Pancreas (tissue), 10 donors: ENCODE measurements at regions not wholly inside any gene's neighbourhood (a gene's known extent, or its start where the extent isn't known, plus 50 kb on each side); places are given as distances from the start of the nearest gene placed in this dataset.

ENCODE experiments used
- ATAC-seq, 4 donors: fragments of 200-7000 bp; cut with Tn5 transposase; one replicate each; pipeline versions ENCODE4 v1.8.0 to v1.9.1; 2020; ENCODE audit warnings: mild to moderate bottlenecking in 4 of 4, moderate library complexity in 4 of 4
- DNase-seq, 6 donors: peaks; one replicate each; pipeline ENCODE4 v3.0.0-alpha.2; 2020
- FAIRE-seq: peaks from 2 replicates; lab custom pipeline; 2012; peaks lifted over from hg19 to GRCh38; lab: Jason Lieb, UNC
- H3K27ac ChIP-seq, 4 donors: fragments of 200-600 bp; sonication (generic); 1 replicate in 3 of 4; 2 replicates in 1 of 4; pipeline versions ENCODE4 v1.5.0 to v1.8.0; 2020
- H3K27me3 ChIP-seq, 4 donors: fragments of 200-600 bp; one replicate each; pipeline ENCODE4 v1.8.0; 2021
- H3K36me3 ChIP-seq, 3 donors: fragments of 200-600 bp; sonication (generic) in 1 of 3; one replicate each; pipeline versions ENCODE4 v1.5.0 to v1.8.0; 2020 to 2021
- H3K4me1 ChIP-seq, 3 donors: fragments of 200-600 bp; one replicate each; pipeline ENCODE4 v1.8.0; 2021
- H3K4me3 ChIP-seq, 4 donors: fragments of 200-600 bp; sonication (generic) in 2 of 4; one replicate each; pipeline versions ENCODE4 v1.5.0 to v1.8.0; 2020 to 2021
- H3K9me3 ChIP-seq, 4 donors: fragments of 200-600 bp; one replicate each; pipeline ENCODE4 v1.8.0; 2021
- CTCF ChIP-seq, 4 donors: fragments of 200-600 bp; sonication (generic) in 3 of 4; IDR thresholded peaks; one replicate each; pipeline versions ENCODE4 v1.5.0 to v1.8.0; 2021; ENCODE audit warnings: antibody characterized with exemption in 4 of 4
- WGBS, 2 donors: extraction: QIAGEN DNeasy Blood & Tissue Kit; methylation state at CpG; one replicate each; pipeline ENCODE4 v1.1.7; 2013; 5-methylcytosine and 5-hydroxymethylcytosine counted together
- intact Hi-C, 3 donors: fragments of 100-400 bp; cut with DNase I; formaldehyde crosslinking; loops; one replicate each; pipeline versions ENCODE4 v1.11.1 to v1.14.2; 2022
- donor health status: healthy with polysubstance abuse.
- donor health status: DM: no; HTN: no; CAD: no; lungs with moderate emphysema.
- donor health status: DM: no; HTN: no; CAD: no.
- donor health status: control.
- donor health status: control.
- donor health status: Bipolar disorder and iron deficiency.
- donor health status: DM: yes; HTN: yes; CAD: no.
- donor health status: DM: no; HTN: no; CAD: no.
- donor health status: DM: no; HTN: no; CAD: no.
- donor health status: DM: yes; HTN: yes; CAD: no.

GRCh38 chr15:68508485-68509189, 70.2 kb upstream of the CORO2B start:
- ATAC-seq: no peak
- no peaks in the 10 kb centered on the region for H3K36me3 ChIP-seq
- no peak overlapping the region for H3K4me3 ChIP-seq
- H3K9me3 ChIP-seq: no peaks in the 10 kb centered on the region
- no peak for DNase-seq
- WGBS, 2 donors: 79% methylated on average over 12 of the region's 12 CpGs
- TF ChIP-seq CTCF (IDR thresholded peaks at IDR 0.05): no peak
- H3K27ac ChIP-seq: no peak overlapping the region
- intact Hi-C loops: no loop called here
- H3K4me1 ChIP-seq: no peaks in the 10 kb centered on the region
- no peak for FAIRE-seq
- no peaks in the 10 kb centered on the region for H3K27me3 ChIP-seq

- DNase-seq (no peak), FAIRE-seq (no peak), ATAC-seq (no peak)
- TF ChIP-seq CTCF (IDR thresholded peaks at IDR 0.05): no peak
- no peaks in the 10 kb centered on the region for H3K4me1 ChIP-seq
- no peaks in the 10 kb centered on the region for H3K27me3 ChIP-seq
- no peak overlapping the region for H3K4me3 ChIP-seq
- no peaks in the 10 kb centered on the region for H3K9me3 ChIP-seq
- H3K27ac ChIP-seq: no peak overlapping the region
- intact Hi-C loops: no loop called here
- 66 to 68% methylated on average over 2 of the region's 2 CpGs for WGBS, 2 donors
- H3K36me3 ChIP-seq: no peaks in the 10 kb centered on the region
Observed at GRCh38 chr15:68510558-68510957, 68.2 kb upstream of the CORO2B start.

- H3K36me3 ChIP-seq: no peaks in the 10 kb centered on the region
- H3K4me3 ChIP-seq: no peak overlapping the region
- WGBS, 2 donors: 73 to 79% methylated on average over 12 of the region's 12 CpGs
- H3K27me3 ChIP-seq: no peaks in the 10 kb centered on the region
- no peaks in the 10 kb centered on the region for H3K4me1 ChIP-seq
- no peak for TF ChIP-seq CTCF (IDR thresholded peaks at IDR 0.05)
- FAIRE-seq (no peak), DNase-seq (no peak), ATAC-seq (peak in 3 of 4 donors; percentile 44 to 60 (median 55))
- no peak overlapping the region for H3K27ac ChIP-seq
- intact Hi-C loops: no loop called here
- no peaks in the 10 kb centered on the region for H3K9me3 ChIP-seq
Observed at GRCh38 chr15:68511073-68511991, 67.5 kb upstream of the CORO2B start.

- H3K27ac ChIP-seq: no peak overlapping the region
- DNase-seq: no peak
Observed at GRCh38 chr15:68512052-68512451, 66.7 kb upstream of the CORO2B start.

More at GRCh38 chr15:68512052-68512451, 66.7 kb upstream of the CORO2B start:
- FAIRE-seq: no peak
- Histone ChIP-seq H3K27me3 (no peaks in the 10 kb centered on the region), H3K9me3 (no peaks in the 10 kb centered on the region), H3K4me3 (no peak overlapping the region), H3K4me1 (no peaks in the 10 kb centered on the region), H3K36me3 (no peaks in the 10 kb centered on the region)
- intact Hi-C loops: no loop called here
- peak in 1 of 4 donors; percentile 18 for ATAC-seq
- 59 to 67% methylated on average over 7 of the region's 7 CpGs for WGBS, 2 donors
- TF ChIP-seq CTCF (IDR thresholded peaks at IDR 0.05): no peak
